VCaP (cell line): ENCODE measurements at regions not wholly inside any gene's neighbourhood (a gene's known extent, or its start where the extent isn't known, plus 50 kb on each side); places are given as distances from the start of the nearest gene placed in this dataset.

ENCODE experiments used
- H3K27ac ChIP-seq: fragments of 450-650 bp; 2 replicates; pipeline ENCODE4 v1.5.1; 2017
- TF ChIP-seq, protein P1 (sequence below): fragments of 450-650 bp; conservative IDR thresholded peaks from 2 replicates; pipeline ENCODE4 v1.5.1; 2017; ENCODE audit warnings: mild to moderate bottlenecking, moderate library complexity

DNA sequence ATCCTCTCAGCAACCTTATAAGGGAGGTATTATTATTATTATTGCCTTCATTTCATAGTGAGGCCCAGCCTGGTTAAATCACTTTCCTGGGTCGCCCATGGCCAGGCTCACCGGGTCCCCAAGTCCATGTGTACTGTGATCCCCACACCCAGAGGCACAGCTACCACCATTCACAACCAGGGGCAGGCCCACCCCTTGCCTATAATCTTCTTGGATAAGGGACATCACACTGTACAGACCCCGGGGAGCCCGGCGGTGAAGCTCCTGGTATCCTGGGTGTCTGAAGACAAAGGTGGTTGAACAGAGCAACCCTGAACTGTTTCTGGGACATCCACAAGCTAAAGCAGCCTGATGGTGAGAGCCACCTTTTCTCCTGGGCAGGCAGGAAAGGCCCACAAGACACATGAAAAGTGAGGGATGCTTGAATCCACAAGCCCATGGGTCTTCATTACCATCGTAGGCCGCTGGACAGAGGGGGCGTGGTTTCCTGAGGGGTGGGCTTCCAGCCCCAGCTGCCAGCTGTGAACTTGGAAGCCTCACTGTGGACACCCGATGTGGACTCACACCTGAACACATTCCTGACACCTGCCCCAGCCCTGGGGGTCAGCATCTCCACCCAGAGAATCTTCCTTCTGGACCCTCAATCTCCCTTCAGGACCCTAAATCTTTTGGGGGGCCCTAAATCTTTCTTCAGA, 185.5 kb upstream of the PMEPA1 start:
- TF ChIP-seq, protein P1, sequence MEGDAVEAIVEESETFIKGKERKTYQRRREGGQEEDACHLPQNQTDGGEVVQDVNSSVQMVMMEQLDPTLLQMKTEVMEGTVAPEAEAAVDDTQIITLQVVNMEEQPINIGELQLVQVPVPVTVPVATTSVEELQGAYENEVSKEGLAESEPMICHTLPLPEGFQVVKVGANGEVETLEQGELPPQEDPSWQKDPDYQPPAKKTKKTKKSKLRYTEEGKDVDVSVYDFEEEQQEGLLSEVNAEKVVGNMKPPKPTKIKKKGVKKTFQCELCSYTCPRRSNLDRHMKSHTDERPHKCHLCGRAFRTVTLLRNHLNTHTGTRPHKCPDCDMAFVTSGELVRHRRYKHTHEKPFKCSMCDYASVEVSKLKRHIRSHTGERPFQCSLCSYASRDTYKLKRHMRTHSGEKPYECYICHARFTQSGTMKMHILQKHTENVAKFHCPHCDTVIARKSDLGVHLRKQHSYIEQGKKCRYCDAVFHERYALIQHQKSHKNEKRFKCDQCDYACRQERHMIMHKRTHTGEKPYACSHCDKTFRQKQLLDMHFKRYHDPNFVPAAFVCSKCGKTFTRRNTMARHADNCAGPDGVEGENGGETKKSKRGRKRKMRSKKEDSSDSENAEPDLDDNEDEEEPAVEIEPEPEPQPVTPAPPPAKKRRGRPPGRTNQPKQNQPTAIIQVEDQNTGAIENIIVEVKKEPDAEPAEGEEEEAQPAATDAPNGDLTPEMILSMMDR, result no peak

DNA sequence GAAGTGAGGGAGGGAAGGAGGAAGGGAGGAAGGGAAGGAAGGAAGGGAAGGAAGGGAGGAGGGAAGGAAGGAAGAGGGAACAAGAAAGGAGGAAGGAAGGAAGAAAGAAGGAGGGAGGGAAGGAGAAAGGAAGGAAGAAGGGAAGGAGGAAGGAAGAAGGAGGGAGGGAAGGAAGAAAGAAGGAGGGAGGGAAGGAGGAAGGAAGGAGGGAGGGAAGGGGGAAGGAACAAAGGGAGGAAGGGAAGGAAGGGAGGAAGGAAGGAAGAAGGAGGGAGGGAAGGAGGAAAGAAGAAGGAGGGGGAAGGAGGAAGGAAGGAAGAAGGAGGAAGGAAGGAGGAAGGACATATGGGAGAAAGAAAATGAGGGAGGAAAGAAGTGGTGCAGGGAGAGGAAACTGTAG, 184.7 kb upstream of the PMEPA1 start:
- TF ChIP-seq, protein P1, result no peak
- no peak overlapping the region for H3K27ac ChIP-seq

More for the DNA sequence above, 185.5 kb upstream of the PMEPA1 start:
- no peak overlapping the region for H3K27ac ChIP-seq

DNA sequence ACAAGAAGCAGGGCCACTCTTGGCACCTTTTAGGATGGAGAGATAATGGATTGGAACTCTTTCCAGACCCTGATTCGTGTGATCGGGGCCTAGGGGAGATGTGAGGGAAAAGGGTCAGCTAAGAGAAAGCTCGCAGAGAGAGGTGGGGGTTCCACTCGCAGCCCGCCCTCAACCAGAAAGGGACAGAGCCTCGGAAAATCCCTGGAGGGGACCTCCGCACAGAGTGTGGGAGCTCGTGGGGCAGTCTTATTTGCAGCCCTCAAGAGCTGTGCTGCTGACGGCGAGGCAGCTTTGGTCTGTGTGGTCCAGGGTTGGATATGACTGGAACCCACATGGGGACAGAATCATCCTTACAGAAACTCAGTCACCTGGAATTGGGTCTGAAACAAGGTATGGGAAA, 184.3 kb upstream of the PMEPA1 start:
- TF ChIP-seq, protein P1, result no peak
- no peak overlapping the region for H3K27ac ChIP-seq

DNA sequence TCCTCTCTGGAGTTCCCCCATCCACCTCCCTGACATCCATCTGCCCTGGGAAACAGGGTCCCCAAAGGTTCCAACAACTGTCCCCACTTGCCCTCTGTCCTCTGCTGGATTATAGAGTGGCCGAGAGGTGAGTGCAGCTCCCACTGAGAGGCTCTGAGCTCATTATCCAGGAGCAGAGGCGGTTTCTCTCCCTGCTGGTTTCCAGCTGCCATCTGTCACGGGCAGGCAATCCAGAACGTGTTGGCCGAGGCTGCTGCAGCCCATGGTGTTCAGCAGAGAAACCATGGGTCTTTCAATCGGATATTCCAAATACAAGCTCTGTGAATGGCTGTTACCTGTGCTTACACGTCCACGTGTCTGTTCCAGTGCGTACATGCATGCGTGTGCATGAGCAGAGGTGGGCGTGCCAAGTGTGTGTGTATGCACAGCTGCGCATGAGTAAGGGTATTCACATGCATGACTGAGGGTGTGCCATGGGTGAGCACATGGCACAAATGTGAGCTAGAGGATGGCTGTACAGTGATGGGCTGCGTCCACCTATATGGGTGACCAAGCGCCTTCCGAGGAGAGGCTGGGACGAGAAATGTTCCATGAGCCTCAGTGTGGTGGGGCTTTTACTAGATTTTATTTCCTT, 183.7 kb upstream of the PMEPA1 start:
- TF ChIP-seq, protein P1, result no peak
- no peak overlapping the region for H3K27ac ChIP-seq

DNA sequence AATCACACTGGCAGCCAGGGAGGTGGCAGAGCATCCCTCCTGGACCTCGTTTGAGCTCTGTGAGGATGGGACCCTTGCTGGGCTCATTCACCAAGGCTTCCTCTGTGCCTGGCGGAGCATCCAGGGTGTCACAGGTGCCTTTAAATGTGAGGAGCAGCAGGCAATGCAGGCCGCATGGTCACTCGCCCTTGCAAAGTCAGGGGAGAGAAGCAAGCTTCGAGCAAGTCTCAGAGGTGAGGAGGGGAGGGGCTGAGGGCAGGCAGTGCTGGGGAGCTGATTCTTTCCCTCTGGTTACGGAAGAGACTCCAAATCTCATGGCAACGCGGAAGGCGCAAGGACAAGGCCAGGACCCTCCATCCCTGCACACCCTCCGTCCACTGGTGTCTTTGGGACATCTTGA, 182.7 kb upstream of the PMEPA1 start:
- no peak overlapping the region for H3K27ac ChIP-seq
- TF ChIP-seq, protein P1, result no peak

DNA sequence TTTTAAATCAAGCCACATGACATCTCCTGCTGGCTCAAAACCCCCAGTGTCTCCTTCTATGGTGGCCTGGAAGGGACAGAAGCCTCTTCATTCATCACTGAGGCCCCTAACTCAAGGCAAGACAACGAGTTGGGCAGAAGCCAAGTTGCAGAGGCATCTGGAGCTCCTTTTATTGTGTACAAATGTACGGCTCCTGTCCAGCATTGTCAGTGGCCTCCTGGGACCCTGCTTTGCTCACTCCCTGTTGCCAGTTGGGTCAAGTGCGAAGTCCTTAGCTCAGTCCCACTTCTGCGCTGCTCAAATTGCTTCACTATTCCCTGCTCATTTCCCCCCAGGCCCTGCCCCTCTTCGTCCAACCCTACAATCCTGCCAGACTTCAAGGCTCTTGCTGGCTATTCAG, 181.2 kb upstream of the PMEPA1 start:
- TF ChIP-seq, protein P1, result no peak
- H3K27ac ChIP-seq, result no peak overlapping the region

DNA sequence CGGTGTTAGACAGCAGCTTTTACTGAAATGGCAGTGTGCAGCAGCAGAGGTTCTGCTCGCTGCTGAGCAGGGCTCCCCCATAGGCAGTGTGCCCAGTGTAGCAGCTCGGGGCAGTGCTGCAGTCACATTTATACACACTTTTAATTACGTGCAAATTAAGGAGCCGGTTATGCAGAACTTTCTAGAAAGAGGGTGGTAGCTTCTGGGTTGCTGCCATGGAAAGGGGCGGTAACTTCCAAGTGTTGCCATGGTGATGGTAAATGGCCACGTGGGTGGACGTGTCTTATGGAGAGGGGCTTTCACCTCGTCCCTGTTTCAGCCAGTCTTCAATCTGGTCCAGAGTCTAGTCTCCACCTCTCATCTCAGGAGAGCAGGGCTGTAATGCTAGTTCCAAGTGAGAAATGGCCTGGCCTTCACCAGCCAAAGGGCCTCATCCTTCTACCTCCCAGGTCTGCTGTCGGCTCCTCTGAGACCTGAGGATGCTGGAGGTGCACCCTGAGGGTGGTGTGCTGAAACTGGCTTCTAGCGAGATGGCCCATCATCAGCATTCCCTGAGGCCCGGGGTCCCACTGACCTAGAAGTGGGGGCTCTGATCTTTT, 180.5 kb upstream of the PMEPA1 start:
- no peak overlapping the region for H3K27ac ChIP-seq
- TF ChIP-seq, protein P1, result no peak
